Liver (tissue), 7 donors: ENCODE measurements at regions not wholly inside any gene's neighbourhood (a gene's known extent, or its start where the extent isn't known, plus 50 kb on each side); places are given as distances from the start of the nearest gene placed in this dataset.

Experiments used
- DNase-seq: peaks from one replicate; pipeline ENCODE4 v3.0.0-alpha.2; 2017; ENCODE audit warnings: low spot score
- H3K27ac ChIP-seq, 2 donors: one replicate each; pipeline ENCODE4 v1.7.0; 2013; ENCODE audit warnings: inconsistent platforms in 2 of 2, low read length in 2 of 2, control low read depth in 1 of 2, low read depth in 1 of 2, mild to moderate bottlenecking in 1 of 2
- H3K27me3 ChIP-seq, 4 donors: one replicate each; pipeline versions ENCODE4 v1.6.1 to v1.7.0; 2013; ENCODE audit warnings: low read length in 3 of 4, inconsistent platforms in 1 of 4, mild to moderate bottlenecking in 1 of 4, moderate library complexity in 1 of 4; ENCODE audit not compliant: control insufficient read depth in 4 of 4, insufficient read depth in 4 of 4
- H3K36me3 ChIP-seq, 4 donors: one replicate each; pipeline versions ENCODE4 v1.6.1 to v1.7.0; 2013; ENCODE audit warnings: low read length in 3 of 4, mild to moderate bottlenecking in 3 of 4, low read depth in 1 of 4, moderate library complexity in 1 of 4; ENCODE audit not compliant: control insufficient read depth in 4 of 4, insufficient read depth in 3 of 4
- H3K4me1 ChIP-seq, 4 donors: one replicate each; pipeline versions ENCODE4 v1.6.1 to v1.7.0; 2013; ENCODE audit warnings: low read length in 3 of 4, mild to moderate bottlenecking in 3 of 4, moderate library complexity in 1 of 4; ENCODE audit not compliant: control insufficient read depth in 4 of 4, insufficient read depth in 4 of 4
- H3K4me3 ChIP-seq, 3 donors: one replicate each; pipeline versions ENCODE4 v1.6.1 to v1.7.0; 2013; ENCODE audit warnings: low read length in 3 of 3, control low read depth in 1 of 3, low read depth in 1 of 3, mild to moderate bottlenecking in 1 of 3
- H3K9ac ChIP-seq, 2 donors: one replicate each; pipeline ENCODE4 v1.7.0; 2013; ENCODE audit warnings: low read length in 2 of 2, mild to moderate bottlenecking in 2 of 2, moderate library complexity in 2 of 2, control low read depth in 1 of 2, low read depth in 1 of 2
- H3K9me3 ChIP-seq, 4 donors: one replicate each; pipeline versions ENCODE4 v1.6.1 to v1.7.0; 2013; ENCODE audit warnings: low read length in 3 of 4; ENCODE audit not compliant: control insufficient read depth in 4 of 4
- EGR1 ChIP-seq, 2 donors: IDR thresholded peaks; 2 replicates each; pipeline ENCODE4 v1.6.1; 2016 to 2018; ENCODE audit warnings: antibody characterized with exemption in 2 of 2, low read depth in 2 of 2
- FOXA1 ChIP-seq: IDR thresholded peaks from 2 replicates; pipeline ENCODE4 v1.6.1; 2016; ENCODE audit warnings: antibody characterized with exemption
- FOXA2 ChIP-seq: IDR thresholded peaks from 2 replicates; pipeline ENCODE4 v1.6.1; 2016; ENCODE audit warnings: antibody characterized with exemption
- GABPA ChIP-seq, 2 donors: IDR thresholded peaks in 1 of 2; conservative IDR thresholded peaks in 1 of 2; 2 replicates each; pipeline ENCODE4 v1.6.1; 2016; ENCODE audit warnings: antibody characterized with exemption in 2 of 2, mild to moderate bottlenecking in 1 of 2, moderate library complexity in 1 of 2
- HNF4A ChIP-seq, 2 donors: conservative IDR thresholded peaks; 2 replicates each; pipeline ENCODE4 v1.6.1; 2016; ENCODE audit warnings: antibody characterized with exemption in 2 of 2, mild to moderate bottlenecking in 2 of 2
- HNF4G ChIP-seq: IDR thresholded peaks from 2 replicates; pipeline ENCODE4 v1.6.1; 2016; ENCODE audit warnings: antibody characterized with exemption
- JUND ChIP-seq, 2 donors: IDR thresholded peaks; 2 replicates each; pipeline ENCODE4 v1.6.1; 2016; ENCODE audit warnings: antibody characterized with exemption in 2 of 2
- RAD21 ChIP-seq, 2 donors: IDR thresholded peaks; 2 replicates each; pipeline ENCODE4 v1.6.1; 2016; ENCODE audit warnings: antibody characterized with exemption in 2 of 2, mild to moderate bottlenecking in 2 of 2
- RXRA ChIP-seq, 2 donors: IDR thresholded peaks; 2 replicates each; pipeline ENCODE4 v1.6.1; 2017 to 2018; ENCODE audit warnings: antibody characterized with exemption in 2 of 2, mild to moderate bottlenecking in 1 of 2
- SP1 ChIP-seq: IDR thresholded peaks from 2 replicates; pipeline ENCODE4 v1.6.1; 2018; ENCODE audit warnings: antibody characterized with exemption, mild to moderate bottlenecking
- TAF1 ChIP-seq: conservative IDR thresholded peaks from 2 replicates; pipeline ENCODE4 v1.6.1; 2016; ENCODE audit warnings: antibody characterized with exemption, mild to moderate bottlenecking
- YY1 ChIP-seq: IDR thresholded peaks from 2 replicates; pipeline ENCODE4 v1.6.1; 2016; ENCODE audit warnings: antibody characterized with exemption, mild to moderate bottlenecking
- WGBS: extraction: QIAGEN DNeasy Blood & Tissue Kit; methylation state at CpG from one replicate; pipeline ENCODE4 v1.1.7; 2013; 5-methylcytosine and 5-hydroxymethylcytosine counted together
- TF ChIP-seq, protein P1 (sequence below): IDR thresholded peaks from 2 replicates; pipeline ENCODE4 v1.6.1; 2016; ENCODE audit warnings: antibody characterized with exemption, mild to moderate bottlenecking
- TF ChIP-seq, protein P2 (sequence below): IDR thresholded peaks from 2 replicates; pipeline ENCODE4 v1.6.1; 2016; ENCODE audit warnings: antibody characterized with exemption
- TF ChIP-seq, protein P3 (sequence below): IDR thresholded peaks from 2 replicates; pipeline ENCODE4 v1.6.1; 2016; ENCODE audit warnings: antibody characterized with exemption
- TF ChIP-seq, protein P4 (sequence below): IDR thresholded peaks from 2 replicates; pipeline ENCODE4 v1.6.1; 2016; ENCODE audit warnings: antibody characterized with exemption
- donor health status: healthy.
- donor health status: healthy.
- donor health status: healthy.
- donor health status: healthy.

DNA sequence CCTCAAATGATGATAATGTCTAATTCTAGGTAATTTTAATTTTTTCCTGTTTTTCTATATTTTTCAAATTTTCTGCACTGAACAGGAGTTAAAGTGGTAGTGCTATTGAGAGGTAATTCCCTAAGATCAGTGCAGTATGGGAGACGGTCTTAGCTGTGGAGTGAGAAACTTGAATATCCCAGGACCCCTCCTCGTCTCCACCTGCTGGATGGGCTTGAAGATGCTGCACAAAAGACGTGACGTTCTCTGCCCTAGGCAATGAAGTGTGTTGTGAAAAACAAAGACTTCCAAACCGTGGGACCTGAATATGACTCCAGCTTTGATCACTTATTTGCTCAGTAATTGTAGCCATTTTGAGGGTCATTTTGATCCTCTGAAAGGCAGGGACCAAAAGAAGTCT lies 298.1 kb downstream of the VRK1 start:
- Histone ChIP-seq H3K36me3 (no peaks in the 10 kb centered on the region), H3K27me3 (no peaks in the 10 kb centered on the region), H3K4me1 (peaks cover 0 to 5% (median 0%) of the 10 kb centered on the region in 4 donors), H3K4me3 (no peak overlapping the region), H3K9me3 (peaks cover 0 to 1% (median 0%) of the 10 kb centered on the region in 4 donors), H3K9ac (no peak overlapping the region), H3K27ac (no peak overlapping the region)
- TF ChIP-seq, protein P1, sequence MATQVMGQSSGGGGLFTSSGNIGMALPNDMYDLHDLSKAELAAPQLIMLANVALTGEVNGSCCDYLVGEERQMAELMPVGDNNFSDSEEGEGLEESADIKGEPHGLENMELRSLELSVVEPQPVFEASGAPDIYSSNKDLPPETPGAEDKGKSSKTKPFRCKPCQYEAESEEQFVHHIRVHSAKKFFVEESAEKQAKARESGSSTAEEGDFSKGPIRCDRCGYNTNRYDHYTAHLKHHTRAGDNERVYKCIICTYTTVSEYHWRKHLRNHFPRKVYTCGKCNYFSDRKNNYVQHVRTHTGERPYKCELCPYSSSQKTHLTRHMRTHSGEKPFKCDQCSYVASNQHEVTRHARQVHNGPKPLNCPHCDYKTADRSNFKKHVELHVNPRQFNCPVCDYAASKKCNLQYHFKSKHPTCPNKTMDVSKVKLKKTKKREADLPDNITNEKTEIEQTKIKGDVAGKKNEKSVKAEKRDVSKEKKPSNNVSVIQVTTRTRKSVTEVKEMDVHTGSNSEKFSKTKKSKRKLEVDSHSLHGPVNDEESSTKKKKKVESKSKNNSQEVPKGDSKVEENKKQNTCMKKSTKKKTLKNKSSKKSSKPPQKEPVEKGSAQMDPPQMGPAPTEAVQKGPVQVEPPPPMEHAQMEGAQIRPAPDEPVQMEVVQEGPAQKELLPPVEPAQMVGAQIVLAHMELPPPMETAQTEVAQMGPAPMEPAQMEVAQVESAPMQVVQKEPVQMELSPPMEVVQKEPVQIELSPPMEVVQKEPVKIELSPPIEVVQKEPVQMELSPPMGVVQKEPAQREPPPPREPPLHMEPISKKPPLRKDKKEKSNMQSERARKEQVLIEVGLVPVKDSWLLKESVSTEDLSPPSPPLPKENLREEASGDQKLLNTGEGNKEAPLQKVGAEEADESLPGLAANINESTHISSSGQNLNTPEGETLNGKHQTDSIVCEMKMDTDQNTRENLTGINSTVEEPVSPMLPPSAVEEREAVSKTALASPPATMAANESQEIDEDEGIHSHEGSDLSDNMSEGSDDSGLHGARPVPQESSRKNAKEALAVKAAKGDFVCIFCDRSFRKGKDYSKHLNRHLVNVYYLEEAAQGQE, result no peak
- TF ChIP-seq HNF4A (conservative IDR thresholded peaks at IDR 0.05), result no peak
- 61% methylated on average over 5 of the region's 5 CpGs for WGBS
- DNase-seq, result no peak

DNA sequence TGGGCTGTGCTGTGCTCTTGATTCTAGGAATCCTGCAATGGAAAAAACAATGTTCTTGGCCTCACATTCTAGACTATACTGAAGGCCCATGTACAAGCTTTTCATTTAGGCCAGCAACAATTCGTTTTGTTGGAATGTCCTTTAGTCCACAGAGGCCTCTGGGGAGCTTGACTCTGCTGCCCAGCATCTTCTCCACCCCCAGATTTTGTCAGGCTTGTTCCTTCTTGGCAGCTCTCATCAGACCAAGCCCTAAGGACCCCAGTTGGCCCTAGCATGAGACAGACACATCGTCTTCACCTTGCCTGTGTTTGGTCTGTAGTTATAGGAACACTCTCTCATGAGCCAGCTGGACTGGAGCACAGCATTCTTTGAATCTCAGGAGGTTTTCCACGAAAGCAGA lies 300.1 kb downstream of the VRK1 start:
- Histone ChIP-seq H3K4me3 (no peak overlapping the region), H3K9me3 (peaks cover 0 to 1% (median 0%) of the 10 kb centered on the region in 4 donors), H3K27me3 (no peaks in the 10 kb centered on the region), H3K27ac (no peak overlapping the region), H3K4me1 (peaks cover 0 to 5% (median 0%) of the 10 kb centered on the region in 4 donors), H3K9ac (no peak overlapping the region), H3K36me3 (no peaks in the 10 kb centered on the region)
- WGBS, result 60% methylated on average over 3 of the region's 3 CpGs
- no peak for TF ChIP-seq GABPA (IDR thresholded peaks at IDR 0.05 in 1 of 2, conservative IDR thresholded peaks at IDR 0.05 in 1 of 2)
- TF ChIP-seq, protein P2, sequence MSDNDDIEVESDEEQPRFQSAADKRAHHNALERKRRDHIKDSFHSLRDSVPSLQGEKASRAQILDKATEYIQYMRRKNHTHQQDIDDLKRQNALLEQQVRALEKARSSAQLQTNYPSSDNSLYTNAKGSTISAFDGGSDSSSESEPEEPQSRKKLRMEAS, result no peak
- TF ChIP-seq HNF4A (conservative IDR thresholded peaks at IDR 0.05), result no peak
- TF ChIP-seq, protein P3, sequence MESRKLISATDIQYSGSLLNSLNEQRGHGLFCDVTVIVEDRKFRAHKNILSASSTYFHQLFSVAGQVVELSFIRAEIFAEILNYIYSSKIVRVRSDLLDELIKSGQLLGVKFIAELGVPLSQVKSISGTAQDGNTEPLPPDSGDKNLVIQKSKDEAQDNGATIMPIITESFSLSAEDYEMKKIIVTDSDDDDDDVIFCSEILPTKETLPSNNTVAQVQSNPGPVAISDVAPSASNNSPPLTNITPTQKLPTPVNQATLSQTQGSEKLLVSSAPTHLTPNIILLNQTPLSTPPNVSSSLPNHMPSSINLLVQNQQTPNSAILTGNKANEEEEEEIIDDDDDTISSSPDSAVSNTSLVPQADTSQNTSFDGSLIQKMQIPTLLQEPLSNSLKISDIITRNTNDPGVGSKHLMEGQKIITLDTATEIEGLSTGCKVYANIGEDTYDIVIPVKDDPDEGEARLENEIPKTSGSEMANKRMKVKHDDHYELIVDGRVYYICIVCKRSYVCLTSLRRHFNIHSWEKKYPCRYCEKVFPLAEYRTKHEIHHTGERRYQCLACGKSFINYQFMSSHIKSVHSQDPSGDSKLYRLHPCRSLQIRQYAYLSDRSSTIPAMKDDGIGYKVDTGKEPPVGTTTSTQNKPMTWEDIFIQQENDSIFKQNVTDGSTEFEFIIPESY, result no peak
- TF ChIP-seq HNF4G, result no peak
- no peak for TF ChIP-seq FOXA1
- no peak for TF ChIP-seq TAF1
- TF ChIP-seq, protein P4, sequence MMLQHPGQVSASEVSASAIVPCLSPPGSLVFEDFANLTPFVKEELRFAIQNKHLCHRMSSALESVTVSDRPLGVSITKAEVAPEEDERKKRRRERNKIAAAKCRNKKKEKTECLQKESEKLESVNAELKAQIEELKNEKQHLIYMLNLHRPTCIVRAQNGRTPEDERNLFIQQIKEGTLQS, result no peak
- TF ChIP-seq SP1, result no peak
- no peak for TF ChIP-seq RAD21 (IDR thresholded peaks at IDR 0.05)
- no peak for TF ChIP-seq JUND (IDR thresholded peaks at IDR 0.05)
- TF ChIP-seq FOXA2, result no peak
- TF ChIP-seq YY1, result no peak
- no peak for TF ChIP-seq RXRA (IDR thresholded peaks at IDR 0.05)
- TF ChIP-seq EGR1 (IDR thresholded peaks at IDR 0.05; ENCODE audit: low read depth in 2 of 2), result no peak
- no peak for DNase-seq
